GM23338 (cell line): ENCODE measurements at regions not wholly inside any gene's neighbourhood (a gene's known extent, or its start where the extent isn't known, plus 50 kb on each side); places are given as distances from the start of the nearest gene placed in this dataset.

Source experiments
- ATAC-seq: fragments of 200-7000 bp; cut with Tn5 transposase; 3 replicates; pipeline ENCODE4 v1.9.1; 2020
- DNase-seq: peaks from one replicate; pipeline ENCODE4 v3.0.0-alpha.2; 2015; ENCODE audit warnings: low spot score
- H2AFZ ChIP-seq: fragments of 200-600 bp; sonication (generic); 2 replicates; pipeline ENCODE4 v1.8.0; 2016; ENCODE audit warnings: antibody characterized with exemption, mild to moderate bottlenecking, moderate library complexity
- H3F3A ChIP-seq: fragments of 200-600 bp; sonication (generic); replicated peaks from 2 replicates; pipeline ENCODE4 v1.8.0; 2017; ENCODE audit warnings: antibody characterized with exemption, mixed run types, low read depth
- H3K27ac ChIP-seq: fragments of 200-600 bp; sonication (generic); 2 replicates; pipeline ENCODE4 v1.6.1; 2016; ENCODE audit warnings: low read depth
- H3K27me3 ChIP-seq: fragments of 200-600 bp; sonication (generic); 2 replicates; pipeline ENCODE4 v1.8.0; 2016; ENCODE audit warnings: mild to moderate bottlenecking, mixed run types, moderate library complexity; ENCODE audit not compliant: insufficient read depth
- H3K36me3 ChIP-seq: fragments of 200-600 bp; sonication (generic); 2 replicates; pipeline ENCODE4 v1.8.0; 2016; ENCODE audit warnings: mild to moderate bottlenecking; ENCODE audit not compliant: insufficient read depth
- H3K4me1 ChIP-seq: fragments of 200-600 bp; sonication (generic); 2 replicates; pipeline ENCODE4 v1.8.0; 2016; ENCODE audit warnings: mild to moderate bottlenecking, moderate library complexity; ENCODE audit not compliant: insufficient read depth
- H3K4me2 ChIP-seq: fragments of 200-600 bp; sonication (generic); 2 replicates; pipeline ENCODE4 v1.7.1; 2017; ENCODE audit warnings: mixed run types
- H3K4me3 ChIP-seq: fragments of 200-600 bp; sonication (generic); 2 replicates; pipeline ENCODE4 v1.6.1; 2016; ENCODE audit warnings: mixed run types
- H3K79me2 ChIP-seq: fragments of 200-600 bp; sonication (generic); replicated peaks from 2 replicates; pipeline ENCODE4 v1.8.0; 2017; ENCODE audit warnings: mild to moderate bottlenecking; ENCODE audit not compliant: insufficient read depth
- H3K9me2 ChIP-seq: fragments of 200-600 bp; sonication (generic); 2 replicates; pipeline ENCODE4 v1.8.0; 2017; ENCODE audit not compliant: insufficient read depth
- H4K20me1 ChIP-seq: fragments of 200-600 bp; sonication (generic); replicated peaks from 2 replicates; pipeline ENCODE4 v1.8.0; 2017; ENCODE audit warnings: mild to moderate bottlenecking; ENCODE audit not compliant: insufficient read depth
- H3K27ac Mint-ChIP-seq: 2 replicates; pipeline ENCODE4 v1.8.0; 2020; ENCODE audit warnings: inconsistent platforms, mild to moderate bottlenecking, moderate library complexity, mixed read lengths
- H3K27me3 Mint-ChIP-seq: 3 replicates; pipeline ENCODE4 v1.8.0; 2022; ENCODE audit warnings: low read depth, mild to moderate bottlenecking, moderate library complexity, mixed read lengths, inconsistent platforms; ENCODE audit not compliant: insufficient read depth, poor library complexity
- H3K36me3 Mint-ChIP-seq: 3 replicates; pipeline ENCODE4 v1.8.0; 2021; ENCODE audit warnings: low read depth, mild to moderate bottlenecking, inconsistent platforms, moderate library complexity, mixed read lengths
- H3K4me1 Mint-ChIP-seq: 3 replicates; pipeline ENCODE4 v1.8.0; 2020; ENCODE audit warnings: mild to moderate bottlenecking, inconsistent platforms, mixed read lengths
- H3K4me3 Mint-ChIP-seq: 3 replicates; pipeline ENCODE4 v1.8.0; 2021; ENCODE audit warnings: moderate library complexity, mild to moderate bottlenecking, inconsistent platforms, mixed read lengths
- H3K9me3 Mint-ChIP-seq: 3 replicates; pipeline ENCODE4 v1.8.0; 2020; ENCODE audit warnings: moderate library complexity, mild to moderate bottlenecking, inconsistent platforms, mixed read lengths
- CREB1 ChIP-seq: fragments of 250-450 bp; sonication (Bioruptor Pico); IDR thresholded peaks from 2 replicates; pipeline ENCODE4 v1.5.0; 2020; ENCODE audit warnings: low read depth, mild to moderate bottlenecking, moderate library complexity
- EZH2 ChIP-seq: fragments of 200-600 bp; sonication (generic); IDR thresholded peaks from one replicate; pipeline ENCODE4 v1.8.0; 2017; ENCODE audit warnings: antibody characterized with exemption, mild to moderate bottlenecking, low read depth; ENCODE audit not compliant: unreplicated experiment
- EZH2phosphoT487 ChIP-seq: fragments of 200-600 bp; sonication (generic); IDR thresholded peaks from one replicate; pipeline ENCODE4 v1.8.1; 2018; ENCODE audit warnings: antibody characterized with exemption; ENCODE audit not compliant: unreplicated experiment
- POLR2AphosphoS5 ChIP-seq: IDR thresholded peaks from 2 replicates; pipeline ENCODE4 v1.6.1; 2016; ENCODE audit warnings: antibody characterized with exemption, low read depth
- ZNF114 ChIP-seq: fragments of 250-450 bp; sonication (Bioruptor Pico); IDR thresholded peaks from 2 replicates; pipeline ENCODE4 v1.5.0; 2020; ENCODE audit warnings: mild to moderate bottlenecking, moderate library complexity
- ZNF331 ChIP-seq: fragments of 250-450 bp; sonication (Bioruptor Pico); IDR thresholded peaks from 2 replicates; pipeline ENCODE4 v1.5.0; 2020; ENCODE audit warnings: low read depth, mild to moderate bottlenecking, moderate library complexity
- TF ChIP-seq, protein P1 (sequence below): fragments of 250-450 bp; sonication (Bioruptor Pico); IDR thresholded peaks from 2 replicates; pipeline ENCODE4 v1.5.0; 2020; ENCODE audit warnings: mild to moderate bottlenecking, moderate library complexity
- TF ChIP-seq, protein P2 (sequence below): IDR thresholded peaks from 2 replicates; pipeline ENCODE4 v1.6.1; 2016; ENCODE audit warnings: antibody characterized with exemption
- TF ChIP-seq, protein P3 (sequence below), 2 experiments: fragments of 200-600 bp in 1 of 2; sonication (generic) in 1 of 2; conservative IDR thresholded peaks; 2 replicates each; pipeline versions ENCODE4 v1.5.1 to v1.6.1; 2016 to 2017; ENCODE audit warnings: antibody characterized with exemption in 2 of 2, low read depth in 2 of 2, mild to moderate bottlenecking in 2 of 2, moderate library complexity in 1 of 2

- TF ChIP-seq, protein P1, sequence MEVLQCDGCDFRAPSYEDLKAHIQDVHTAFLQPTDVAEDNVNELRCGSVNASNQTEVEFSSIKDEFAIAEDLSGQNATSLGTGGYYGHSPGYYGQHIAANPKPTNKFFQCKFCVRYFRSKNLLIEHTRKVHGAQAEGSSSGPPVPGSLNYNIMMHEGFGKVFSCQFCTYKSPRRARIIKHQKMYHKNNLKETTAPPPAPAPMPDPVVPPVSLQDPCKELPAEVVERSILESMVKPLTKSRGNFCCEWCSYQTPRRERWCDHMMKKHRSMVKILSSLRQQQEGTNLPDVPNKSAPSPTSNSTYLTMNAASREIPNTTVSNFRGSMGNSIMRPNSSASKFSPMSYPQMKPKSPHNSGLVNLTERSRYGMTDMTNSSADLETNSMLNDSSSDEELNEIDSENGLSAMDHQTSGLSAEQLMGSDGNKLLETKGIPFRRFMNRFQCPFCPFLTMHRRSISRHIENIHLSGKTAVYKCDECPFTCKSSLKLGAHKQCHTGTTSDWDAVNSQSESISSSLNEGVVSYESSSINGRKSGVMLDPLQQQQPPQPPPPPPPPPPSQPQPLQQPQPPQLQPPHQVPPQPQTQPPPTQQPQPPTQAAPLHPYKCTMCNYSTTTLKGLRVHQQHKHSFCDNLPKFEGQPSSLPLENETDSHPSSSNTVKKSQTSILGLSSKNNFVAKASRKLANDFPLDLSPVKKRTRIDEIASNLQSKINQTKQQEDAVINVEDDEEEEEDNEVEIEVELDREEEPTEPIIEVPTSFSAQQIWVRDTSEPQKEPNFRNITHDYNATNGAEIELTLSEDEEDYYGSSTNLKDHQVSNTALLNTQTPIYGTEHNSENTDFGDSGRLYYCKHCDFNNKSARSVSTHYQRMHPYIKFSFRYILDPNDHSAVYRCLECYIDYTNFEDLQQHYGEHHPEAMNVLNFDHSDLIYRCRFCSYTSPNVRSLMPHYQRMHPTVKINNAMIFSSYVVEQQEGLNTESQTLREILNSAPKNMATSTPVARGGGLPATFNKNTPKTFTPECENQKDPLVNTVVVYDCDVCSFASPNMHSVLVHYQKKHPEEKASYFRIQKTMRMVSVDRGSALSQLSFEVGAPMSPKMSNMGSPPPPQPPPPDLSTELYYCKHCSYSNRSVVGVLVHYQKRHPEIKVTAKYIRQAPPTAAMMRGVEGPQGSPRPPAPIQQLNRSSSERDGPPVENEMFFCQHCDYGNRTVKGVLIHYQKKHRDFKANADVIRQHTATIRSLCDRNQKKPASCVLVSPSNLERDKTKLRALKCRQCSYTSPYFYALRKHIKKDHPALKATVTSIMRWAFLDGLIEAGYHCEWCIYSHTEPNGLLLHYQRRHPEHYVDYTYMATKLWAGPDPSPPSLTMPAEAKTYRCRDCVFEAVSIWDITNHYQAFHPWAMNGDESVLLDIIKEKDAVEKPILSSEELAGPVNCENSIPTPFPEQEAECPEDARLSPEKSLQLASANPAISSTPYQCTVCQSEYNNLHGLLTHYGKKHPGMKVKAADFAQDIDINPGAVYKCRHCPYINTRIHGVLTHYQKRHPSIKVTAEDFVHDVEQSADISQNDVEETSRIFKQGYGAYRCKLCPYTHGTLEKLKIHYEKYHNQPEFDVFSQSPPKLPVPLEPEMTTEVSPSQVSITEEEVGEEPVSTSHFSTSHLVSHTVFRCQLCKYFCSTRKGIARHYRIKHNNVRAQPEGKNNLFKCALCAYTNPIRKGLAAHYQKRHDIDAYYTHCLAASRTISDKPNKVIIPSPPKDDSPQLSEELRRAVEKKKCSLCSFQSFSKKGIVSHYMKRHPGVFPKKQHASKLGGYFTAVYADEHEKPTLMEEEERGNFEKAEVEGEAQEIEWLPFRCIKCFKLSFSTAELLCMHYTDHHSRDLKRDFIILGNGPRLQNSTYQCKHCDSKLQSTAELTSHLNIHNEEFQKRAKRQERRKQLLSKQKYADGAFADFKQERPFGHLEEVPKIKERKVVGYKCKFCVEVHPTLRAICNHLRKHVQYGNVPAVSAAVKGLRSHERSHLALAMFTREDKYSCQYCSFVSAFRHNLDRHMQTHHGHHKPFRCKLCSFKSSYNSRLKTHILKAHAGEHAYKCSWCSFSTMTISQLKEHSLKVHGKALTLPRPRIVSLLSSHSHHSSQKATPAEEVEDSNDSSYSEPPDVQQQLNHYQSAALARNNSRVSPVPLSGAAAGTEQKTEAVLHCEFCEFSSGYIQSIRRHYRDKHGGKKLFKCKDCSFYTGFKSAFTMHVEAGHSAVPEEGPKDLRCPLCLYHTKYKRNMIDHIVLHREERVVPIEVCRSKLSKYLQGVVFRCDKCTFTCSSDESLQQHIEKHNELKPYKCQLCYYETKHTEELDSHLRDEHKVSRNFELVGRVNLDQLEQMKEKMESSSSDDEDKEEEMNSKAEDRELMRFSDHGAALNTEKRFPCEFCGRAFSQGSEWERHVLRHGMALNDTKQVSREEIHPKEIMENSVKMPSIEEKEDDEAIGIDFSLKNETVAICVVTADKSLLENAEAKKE (CRISPR knock-in tag) = no peak
- no peak for TF ChIP-seq EZH2phosphoT487
- no peak for TF ChIP-seq EZH2
- no peak for TF ChIP-seq ZNF331 (CRISPR knock-in tag)
- no peak for TF ChIP-seq CREB1 (CRISPR knock-in tag)
- TF ChIP-seq, protein P2, sequence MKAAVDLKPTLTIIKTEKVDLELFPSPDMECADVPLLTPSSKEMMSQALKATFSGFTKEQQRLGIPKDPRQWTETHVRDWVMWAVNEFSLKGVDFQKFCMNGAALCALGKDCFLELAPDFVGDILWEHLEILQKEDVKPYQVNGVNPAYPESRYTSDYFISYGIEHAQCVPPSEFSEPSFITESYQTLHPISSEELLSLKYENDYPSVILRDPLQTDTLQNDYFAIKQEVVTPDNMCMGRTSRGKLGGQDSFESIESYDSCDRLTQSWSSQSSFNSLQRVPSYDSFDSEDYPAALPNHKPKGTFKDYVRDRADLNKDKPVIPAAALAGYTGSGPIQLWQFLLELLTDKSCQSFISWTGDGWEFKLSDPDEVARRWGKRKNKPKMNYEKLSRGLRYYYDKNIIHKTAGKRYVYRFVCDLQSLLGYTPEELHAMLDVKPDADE = no peak
Observed at GRCh38 chr9:111113712-111114111, 75.4 kb upstream of the LPAR1 start (continued).

- H3F3A ChIP-seq = no peaks in the 10 kb centered on the region
- H3K36me3 ChIP-seq = no peaks in the 10 kb centered on the region
- peaks cover 3% of the 10 kb centered on the region; the same call in 1 of the 2 replicates for H3K9me2 ChIP-seq
- peaks cover 8% of the 10 kb centered on the region for H3K4me1 Mint-ChIP-seq
- H2AFZ ChIP-seq = no peak overlapping the region
- no peaks in the 10 kb centered on the region for H4K20me1 ChIP-seq
- H3K4me2 ChIP-seq = no peak overlapping the region
- no peak overlapping the region for H3K27ac ChIP-seq
- H3K27ac Mint-ChIP-seq = no peak overlapping the region
- DNase-seq = no peak
- H3K4me3 Mint-ChIP-seq = no peak overlapping the region
- no peak overlapping the region for H3K4me3 ChIP-seq
- no peaks in the 10 kb centered on the region for H3K27me3 ChIP-seq
- no peaks in the 10 kb centered on the region for H3K27me3 Mint-ChIP-seq
- no peaks in the 10 kb centered on the region for H3K9me3 Mint-ChIP-seq
- ATAC-seq = no peak
- no peaks in the 10 kb centered on the region for H3K36me3 Mint-ChIP-seq
- H3K4me1 ChIP-seq = peaks cover 5% of the 10 kb centered on the region; the same call in 1 of the 2 replicates
- H3K79me2 ChIP-seq = no peaks in the 10 kb centered on the region
- TF ChIP-seq EZH2phosphoT487 (no peak), EZH2 (no peak), ZNF114 (CRISPR knock-in tag) (no peak), POLR2AphosphoS5 (no peak)
- TF ChIP-seq, protein P3, sequence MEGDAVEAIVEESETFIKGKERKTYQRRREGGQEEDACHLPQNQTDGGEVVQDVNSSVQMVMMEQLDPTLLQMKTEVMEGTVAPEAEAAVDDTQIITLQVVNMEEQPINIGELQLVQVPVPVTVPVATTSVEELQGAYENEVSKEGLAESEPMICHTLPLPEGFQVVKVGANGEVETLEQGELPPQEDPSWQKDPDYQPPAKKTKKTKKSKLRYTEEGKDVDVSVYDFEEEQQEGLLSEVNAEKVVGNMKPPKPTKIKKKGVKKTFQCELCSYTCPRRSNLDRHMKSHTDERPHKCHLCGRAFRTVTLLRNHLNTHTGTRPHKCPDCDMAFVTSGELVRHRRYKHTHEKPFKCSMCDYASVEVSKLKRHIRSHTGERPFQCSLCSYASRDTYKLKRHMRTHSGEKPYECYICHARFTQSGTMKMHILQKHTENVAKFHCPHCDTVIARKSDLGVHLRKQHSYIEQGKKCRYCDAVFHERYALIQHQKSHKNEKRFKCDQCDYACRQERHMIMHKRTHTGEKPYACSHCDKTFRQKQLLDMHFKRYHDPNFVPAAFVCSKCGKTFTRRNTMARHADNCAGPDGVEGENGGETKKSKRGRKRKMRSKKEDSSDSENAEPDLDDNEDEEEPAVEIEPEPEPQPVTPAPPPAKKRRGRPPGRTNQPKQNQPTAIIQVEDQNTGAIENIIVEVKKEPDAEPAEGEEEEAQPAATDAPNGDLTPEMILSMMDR (conservative IDR thresholded peaks at IDR 0.05; ENCODE audit: low read depth in 2 of 2) = no peak
Observed at GRCh38 chr9:111110805-111111204, 72.5 kb upstream of the LPAR1 start.
